K562 (cell line): ENCODE measurements at regions not wholly inside any gene's neighbourhood (a gene's known extent, or its start where the extent isn't known, plus 50 kb on each side); places are given as distances from the start of the nearest gene placed in this dataset.

Experiments used
- ETV6 ChIP-seq, 3 experiments: fragments of 150-350 bp in 1 of 3; sonication (generic) in 1 of 3; formaldehyde crosslinking in 1 of 3; IDR thresholded peaks; 2 replicates each; pipeline versions ENCODE4 v1.6.1 to v1.8.0; 2014 to 2022; ENCODE audit warnings: borderline replicate concordance in 2 of 3, low read depth in 2 of 3, antibody characterized with exemption in 1 of 3, low read length in 1 of 3, mild to moderate bottlenecking in 1 of 3, missing genetic modification reagents in 1 of 3
- FOXJ3 ChIP-seq: sonication (generic); formaldehyde crosslinking; IDR thresholded peaks from 2 replicates; pipeline ENCODE4 v1.4.0; 2020; ENCODE audit warnings: mild to moderate bottlenecking, missing genetic modification reagents
- JUNB ChIP-seq: fragments of 450-650 bp; formaldehyde crosslinking; conservative IDR thresholded peaks from 2 replicates; pipeline ENCODE4 v1.4.0; 2020; ENCODE audit warnings: mild to moderate bottlenecking
- JUND ChIP-seq, 2 experiments: IDR thresholded peaks; 2 replicates in 1 of 2; 3 replicates in 1 of 2; pipeline ENCODE4 v1.6.1; 2011; ENCODE audit warnings: borderline replicate concordance in 2 of 2, low read depth in 2 of 2, low read length in 2 of 2, improper control_type of control experiment in 1 of 2, missing biosample characterization in 1 of 2, missing genetic modification characterization in 1 of 2, missing genetic modification reagents in 1 of 2
- POLR2A ChIP-seq: fragments of 450-650 bp; conservative IDR thresholded peaks from 2 replicates; pipeline ENCODE4 v1.6.1; 2016
- POLR2AphosphoS5 ChIP-seq: IDR thresholded peaks from 2 replicates; pipeline ENCODE4 v1.6.1; 2011; ENCODE audit warnings: mild to moderate bottlenecking, low read depth, low read length, moderate library complexity; ENCODE audit not compliant: control insufficient read depth, insufficient read depth
- TF ChIP-seq, protein P1 (sequence below): sonication (generic); formaldehyde crosslinking; IDR thresholded peaks from 2 replicates; pipeline ENCODE4 v1.8.1; 2022; ENCODE audit warnings: missing genetic modification reagents
- TF ChIP-seq, protein P2 (sequence below), 3 experiments: fragments of 200-800 bp in 1 of 3; fragments of 250-450 bp in 1 of 3; fragments of 450-650 bp in 1 of 3; sonication (Bioruptor Pico) in 1 of 3; sonication (Bioruptor generic) in 1 of 3; formaldehyde crosslinking in 1 of 3; IDR thresholded peaks; 2 replicates each; pipeline versions ENCODE4 v1.6.1 to v1.8.0; 2016 to 2022; ENCODE audit warnings: mild to moderate bottlenecking in 2 of 3, missing genetic modification characterization in 2 of 3, missing compliant biosample characterization in 1 of 3, moderate library complexity in 1 of 3
- TF ChIP-seq, protein P3 (sequence below), 3 experiments: IDR thresholded peaks in 2 of 3; conservative IDR thresholded peaks in 1 of 3; 2 replicates each; pipeline ENCODE4 v1.5.1; 2011 to 2012; ENCODE audit warnings: low read length in 3 of 3, mild to moderate bottlenecking in 3 of 3, control low read depth in 2 of 3, improper control_type of control experiment in 1 of 3, inconsistent platforms in 1 of 3, low read depth in 1 of 3, mixed read lengths in 1 of 3, moderate library complexity in 1 of 3; ENCODE audit not compliant: insufficient read depth in 2 of 3

GRCh38 chr13:44318161-44318560, 55.5 kb upstream of the SERP2 start:
- TF ChIP-seq ETV6 (IDR thresholded peaks at IDR 0.05; ENCODE audit: borderline replicate concordance in 1 of 2, low read depth in 2 of 2, low read length in 1 of 2) (no peak), ETV6 (CRISPR knock-in tag; IDR thresholded peaks at IDR 0.05; ENCODE audit: borderline replicate concordance) (no peak), POLR2A (no peak), JUNB (CRISPR knock-in tag) (no peak), JUND (IDR thresholded peaks at IDR 0.05; ENCODE audit: borderline replicate concordance, low read depth, low read length) (no peak), JUND (tag; IDR thresholded peaks at IDR 0.05; ENCODE audit: borderline replicate concordance, low read depth, low read length) (no peak), POLR2AphosphoS5 (no peak), FOXJ3 (CRISPR knock-in tag) (no peak)
- TF ChIP-seq, protein P1, sequence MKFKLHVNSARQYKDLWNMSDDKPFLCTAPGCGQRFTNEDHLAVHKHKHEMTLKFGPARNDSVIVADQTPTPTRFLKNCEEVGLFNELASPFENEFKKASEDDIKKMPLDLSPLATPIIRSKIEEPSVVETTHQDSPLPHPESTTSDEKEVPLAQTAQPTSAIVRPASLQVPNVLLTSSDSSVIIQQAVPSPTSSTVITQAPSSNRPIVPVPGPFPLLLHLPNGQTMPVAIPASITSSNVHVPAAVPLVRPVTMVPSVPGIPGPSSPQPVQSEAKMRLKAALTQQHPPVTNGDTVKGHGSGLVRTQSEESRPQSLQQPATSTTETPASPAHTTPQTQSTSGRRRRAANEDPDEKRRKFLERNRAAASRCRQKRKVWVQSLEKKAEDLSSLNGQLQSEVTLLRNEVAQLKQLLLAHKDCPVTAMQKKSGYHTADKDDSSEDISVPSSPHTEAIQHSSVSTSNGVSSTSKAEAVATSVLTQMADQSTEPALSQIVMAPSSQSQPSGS (CRISPR knock-in tag): no peak
- TF ChIP-seq, protein P2, sequence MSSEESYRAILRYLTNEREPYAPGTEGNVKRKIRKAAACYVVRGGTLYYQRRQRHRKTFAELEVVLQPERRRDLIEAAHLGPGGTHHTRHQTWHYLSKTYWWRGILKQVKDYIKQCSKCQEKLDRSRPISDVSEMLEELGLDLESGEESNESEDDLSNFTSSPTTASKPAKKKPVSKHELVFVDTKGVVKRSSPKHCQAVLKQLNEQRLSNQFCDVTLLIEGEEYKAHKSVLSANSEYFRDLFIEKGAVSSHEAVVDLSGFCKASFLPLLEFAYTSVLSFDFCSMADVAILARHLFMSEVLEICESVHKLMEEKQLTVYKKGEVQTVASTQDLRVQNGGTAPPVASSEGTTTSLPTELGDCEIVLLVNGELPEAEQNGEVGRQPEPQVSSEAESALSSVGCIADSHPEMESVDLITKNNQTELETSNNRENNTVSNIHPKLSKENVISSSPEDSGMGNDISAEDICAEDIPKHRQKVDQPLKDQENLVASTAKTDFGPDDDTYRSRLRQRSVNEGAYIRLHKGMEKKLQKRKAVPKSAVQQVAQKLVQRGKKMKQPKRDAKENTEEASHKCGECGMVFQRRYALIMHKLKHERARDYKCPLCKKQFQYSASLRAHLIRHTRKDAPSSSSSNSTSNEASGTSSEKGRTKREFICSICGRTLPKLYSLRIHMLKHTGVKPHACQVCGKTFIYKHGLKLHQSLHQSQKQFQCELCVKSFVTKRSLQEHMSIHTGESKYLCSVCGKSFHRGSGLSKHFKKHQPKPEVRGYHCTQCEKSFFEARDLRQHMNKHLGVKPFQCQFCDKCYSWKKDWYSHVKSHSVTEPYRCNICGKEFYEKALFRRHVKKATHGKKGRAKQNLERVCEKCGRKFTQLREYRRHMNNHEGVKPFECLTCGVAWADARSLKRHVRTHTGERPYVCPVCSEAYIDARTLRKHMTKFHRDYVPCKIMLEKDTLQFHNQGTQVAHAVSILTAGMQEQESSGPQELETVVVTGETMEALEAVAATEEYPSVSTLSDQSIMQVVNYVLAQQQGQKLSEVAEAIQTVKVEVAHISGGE (CRISPR knock-in tag; IDR thresholded peaks at IDR 0.05): no peak
- TF ChIP-seq, protein P3, sequence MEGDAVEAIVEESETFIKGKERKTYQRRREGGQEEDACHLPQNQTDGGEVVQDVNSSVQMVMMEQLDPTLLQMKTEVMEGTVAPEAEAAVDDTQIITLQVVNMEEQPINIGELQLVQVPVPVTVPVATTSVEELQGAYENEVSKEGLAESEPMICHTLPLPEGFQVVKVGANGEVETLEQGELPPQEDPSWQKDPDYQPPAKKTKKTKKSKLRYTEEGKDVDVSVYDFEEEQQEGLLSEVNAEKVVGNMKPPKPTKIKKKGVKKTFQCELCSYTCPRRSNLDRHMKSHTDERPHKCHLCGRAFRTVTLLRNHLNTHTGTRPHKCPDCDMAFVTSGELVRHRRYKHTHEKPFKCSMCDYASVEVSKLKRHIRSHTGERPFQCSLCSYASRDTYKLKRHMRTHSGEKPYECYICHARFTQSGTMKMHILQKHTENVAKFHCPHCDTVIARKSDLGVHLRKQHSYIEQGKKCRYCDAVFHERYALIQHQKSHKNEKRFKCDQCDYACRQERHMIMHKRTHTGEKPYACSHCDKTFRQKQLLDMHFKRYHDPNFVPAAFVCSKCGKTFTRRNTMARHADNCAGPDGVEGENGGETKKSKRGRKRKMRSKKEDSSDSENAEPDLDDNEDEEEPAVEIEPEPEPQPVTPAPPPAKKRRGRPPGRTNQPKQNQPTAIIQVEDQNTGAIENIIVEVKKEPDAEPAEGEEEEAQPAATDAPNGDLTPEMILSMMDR (IDR thresholded peaks at IDR 0.05 in 2 of 3, conservative IDR thresholded peaks at IDR 0.05 in 1 of 3; ENCODE audit: insufficient read depth in 2 of 3, low read depth in 1 of 3, low read length in 3 of 3): no peak
